GM12878 (cell line): ENCODE measurements at regions not wholly inside any gene's neighbourhood (a gene's known extent, or its start where the extent isn't known, plus 50 kb on each side); places are given as distances from the start of the nearest gene placed in this dataset.

Experiments
- ATAC-seq: fragments of 200-7000 bp; cut with Tn5 transposase; 3 replicates; pipeline ENCODE4 v1.9.1; 2020; ENCODE audit warnings: mild to moderate bottlenecking, moderate library complexity
- BruUV-seq: library from RNA; stranded (reverse); fragments of 400-500 nt; replicated peaks from 2 replicates; lab custom pipeline; 2021; lab: Mats Ljungman, UMichigan
- CTCF ChIA-PET: fragments of 300-600 bp; sonication (Branson Sonifier 250); formaldehyde crosslinking; extraction: SDS; loops from one replicate; lab custom pipeline; 2021; ENCODE audit warnings: inconsistent platforms; lab: Yijun Ruan, JAX
- POLR2A ChIA-PET: fragments of 350-600 bp; formaldehyde crosslinking; extraction: SDS; loops from one replicate; lab custom pipeline; 2021; ENCODE audit warnings: inconsistent platforms; lab: Charles Lee
- RAD21 ChIA-PET: fragments of 300-600 bp; sonication (Branson Sonifier 250); formaldehyde crosslinking; loops from one replicate; lab custom pipeline; 2023; ENCODE audit warnings: antibody characterized with exemption; ENCODE audit not compliant: unreplicated experiment; lab: Charles Lee
- SMC1A ChIA-PET: fragments of 300-600 bp; sonication (Branson Sonifier 250); formaldehyde crosslinking; loops from one replicate; lab custom pipeline; 2023; ENCODE audit not compliant: unreplicated experiment, uncharacterized antibody; lab: Charles Lee
- DNase-seq: peaks from one replicate; pipeline ENCODE4 v3.0.0-alpha.2; 2011; ENCODE audit warnings: low read depth, low spot score
- FAIRE-seq: peaks from 3 replicates; lab custom pipeline; 2011; peaks lifted over from hg19 to GRCh38; lab: Jason Lieb, UNC
- H2AFZ ChIP-seq: 2 replicates; pipeline ENCODE4 v1.6.0; 2011; ENCODE audit warnings: low read depth, low read length, control low read depth; ENCODE audit not compliant: control insufficient read depth
- H3K27ac ChIP-seq: 2 replicates; pipeline ENCODE4 v1.5.1; 2011; ENCODE audit warnings: control low read depth; ENCODE audit not compliant: control insufficient read depth, insufficient read depth
- H3K27me3 ChIP-seq, 2 experiments: replicated peaks in 1 of 2; 2 replicates each; pipeline versions ENCODE4 v1.6.0 to v1.6.1; 2011; ENCODE audit warnings: low read length in 1 of 2; ENCODE audit not compliant: control insufficient read depth in 2 of 2, insufficient read depth in 2 of 2
- H3K36me3 ChIP-seq, 2 experiments: 2 replicates each; pipeline ENCODE4 v1.5.1; 2011; ENCODE audit warnings: low read length in 1 of 2; ENCODE audit not compliant: control insufficient read depth in 2 of 2, insufficient read depth in 2 of 2
- H3K4me1 ChIP-seq: 2 replicates; pipeline ENCODE4 v1.6.1; 2011; ENCODE audit warnings: mild to moderate bottlenecking, low read length, moderate library complexity, mixed read lengths; ENCODE audit not compliant: control insufficient read depth, insufficient read depth
- H3K4me2 ChIP-seq: 2 replicates; pipeline ENCODE4 v1.6.0; 2011; ENCODE audit warnings: control low read depth; ENCODE audit not compliant: control insufficient read depth, insufficient read depth
- H3K4me3 ChIP-seq: fragments of 200-600 bp; sonication (generic); 2 replicates; pipeline ENCODE4 v1.5.1; 2016
- H3K79me2 ChIP-seq: 2 replicates; pipeline ENCODE4 v1.6.0; 2011; ENCODE audit warnings: low read length; ENCODE audit not compliant: control insufficient read depth, insufficient read depth
- H3K9ac ChIP-seq: 2 replicates; pipeline ENCODE4 v1.8.0; 2011; ENCODE audit warnings: low read length, control low read depth, mixed read lengths; ENCODE audit not compliant: control insufficient read depth, insufficient read depth
- H3K9me3 ChIP-seq: replicated peaks from 3 replicates; pipeline ENCODE4 v1.5.1; 2011; ENCODE audit warnings: mild to moderate bottlenecking, low read length; ENCODE audit not compliant: control insufficient read depth, insufficient read depth
- H4K20me1 ChIP-seq: 2 replicates; pipeline ENCODE4 v1.6.0; 2011; ENCODE audit not compliant: control insufficient read depth, insufficient read depth
- ATF2 ChIP-seq: IDR thresholded peaks from 2 replicates; pipeline ENCODE4 v1.6.1; 2012; ENCODE audit warnings: low read length, inconsistent platforms
- ATF7 ChIP-seq: fragments of 450-650 bp; IDR thresholded peaks from 2 replicates; pipeline ENCODE4 v1.6.1; 2016; ENCODE audit warnings: low read depth, mild to moderate bottlenecking
- CEBPB ChIP-seq, 2 experiments: fragments of 150-350 bp in 1 of 2; IDR thresholded peaks; 2 replicates each; pipeline ENCODE4 v1.6.1; 2012 to 2014; ENCODE audit warnings: low read depth in 2 of 2, low read length in 2 of 2, borderline replicate concordance in 1 of 2, inconsistent platforms in 1 of 2
- CREM ChIP-seq: IDR thresholded peaks from 2 replicates; pipeline ENCODE4 v1.6.1; 2014; ENCODE audit warnings: antibody characterized with exemption, low read depth
- ELK1 ChIP-seq: IDR thresholded peaks from 2 replicates; pipeline ENCODE4 v1.6.1; 2012; ENCODE audit warnings: low read depth, low read length, improper control_type of control experiment
- MLLT1 ChIP-seq: fragments of 450-650 bp; IDR thresholded peaks from 2 replicates; pipeline ENCODE4 v1.6.1; 2016; ENCODE audit warnings: mild to moderate bottlenecking
- NFYA ChIP-seq: IDR thresholded peaks from 2 replicates; pipeline ENCODE4 v1.6.1; 2011; ENCODE audit warnings: low read depth, mild to moderate bottlenecking, low read length, improper control_type of control experiment, borderline replicate concordance
- NR2F1 ChIP-seq: fragments of 450-650 bp; conservative IDR thresholded peaks from 2 replicates; pipeline ENCODE4 v1.6.1; 2017; ENCODE audit warnings: mild to moderate bottlenecking
- RELA ChIP-seq: fragments of 450-650 bp; IDR thresholded peaks from 2 replicates; pipeline ENCODE4 v1.8.0; 2014; ENCODE audit warnings: borderline replicate concordance; ENCODE audit not compliant: partially characterized antibody
- SUZ12 ChIP-seq: fragments of 200-600 bp; sonication (generic); IDR thresholded peaks from one replicate; pipeline ENCODE4 v1.6.1; 2018; ENCODE audit warnings: antibody characterized with exemption, mild to moderate bottlenecking; ENCODE audit not compliant: unreplicated experiment
- ZBTB11 ChIP-seq: fragments of 450-650 bp; formaldehyde crosslinking; IDR thresholded peaks from 2 replicates; pipeline ENCODE4 v1.5.0; 2022; ENCODE audit warnings: mild to moderate bottlenecking, missing genetic modification characterization
- WGBS: methylation state at CpG from one replicate; pipeline ENCODE4 v1.1.6; 2016; ENCODE audit warnings: low lambda C conversion rate; ENCODE audit not compliant: insufficient replicate concordance, insufficient coverage; ENCODE audit errors: missing lambda C conversion rate; 5-methylcytosine and 5-hydroxymethylcytosine counted together
- in situ Hi-C: fragments of 300-500 bp; cut with MboI; formaldehyde crosslinking; loops from 9 replicates; pipeline ENCODE4 v1.14.3; 2018; ENCODE audit warnings: mixed read lengths
- intact Hi-C: fragments of 100-400 bp; cut with micrococcal nuclease; formaldehyde crosslinking; loops from one replicate; pipeline ENCODE4 v1.14.2; 2022; ENCODE audit not compliant: unreplicated experiment
- TF ChIP-seq, protein P1 (sequence below): fragments of 450-650 bp; IDR thresholded peaks from 2 replicates; pipeline ENCODE4 v1.6.1; 2018; ENCODE audit warnings: mild to moderate bottlenecking, low read depth, moderate library complexity; ENCODE audit not compliant: partially characterized antibody
- TF ChIP-seq, protein P2 (sequence below): IDR thresholded peaks from 2 replicates; pipeline ENCODE4 v1.6.1; 2011; ENCODE audit warnings: low read depth, low read length, improper control_type of control experiment, borderline replicate concordance

DNA sequence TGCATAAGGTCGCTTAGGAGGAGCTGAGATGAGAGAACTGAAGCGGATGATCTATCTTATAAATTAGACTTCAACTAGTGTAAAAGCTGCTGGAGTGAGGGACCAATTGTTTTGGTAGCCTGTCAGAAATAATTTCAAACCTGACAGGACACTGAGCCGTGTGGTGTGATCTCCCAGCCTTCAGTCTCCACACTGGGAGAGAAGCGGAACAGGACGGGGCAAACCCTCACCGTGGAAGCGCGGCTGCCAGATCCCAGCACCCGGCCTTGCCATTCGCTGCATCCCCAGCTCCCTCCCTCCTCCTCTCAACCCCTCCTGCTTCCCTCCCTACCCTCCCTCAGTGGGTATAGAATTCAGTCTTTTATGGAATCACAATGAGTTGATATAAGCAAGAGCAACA, 900.1 kb upstream of the SLC35B3 start:
- intact Hi-C loops (no loop called here), in situ Hi-C loops (no loop called here)
- SMC1A ChIA-PET = interaction anchor here (1.1 kb wide), 1 partner anchor 594 kb away, joined by 3 read pairs; no protein-coding TSS in a partner anchor
- H4K20me1 ChIP-seq = no peaks in the 10 kb centered on the region
- H3K4me1 ChIP-seq = no peaks in the 10 kb centered on the region
- H3K4me3 ChIP-seq = no peak overlapping the region
- ATAC-seq (no peak), FAIRE-seq (no peak), DNase-seq (no peak)
- POLR2A ChIA-PET = no interaction called here
- no peak overlapping the region for H3K4me2 ChIP-seq
- no peaks in the 10 kb centered on the region for H3K79me2 ChIP-seq
- CTCF ChIA-PET = no interaction called here
- H3K9me3 ChIP-seq = no peaks in the 10 kb centered on the region
- H2AFZ ChIP-seq = no peak overlapping the region
- no TSS peak for BruUV-seq
- no peaks in the 10 kb centered on the region for H3K27me3 ChIP-seq
- WGBS = 57% methylated on average over 10 of the region's 10 CpGs
- no peaks in the 10 kb centered on the region for H3K36me3 ChIP-seq
- H3K9ac ChIP-seq = no peak overlapping the region
- H3K27ac ChIP-seq = no peak overlapping the region
- RAD21 ChIA-PET = no interaction called here
- TF ChIP-seq, protein P1, sequence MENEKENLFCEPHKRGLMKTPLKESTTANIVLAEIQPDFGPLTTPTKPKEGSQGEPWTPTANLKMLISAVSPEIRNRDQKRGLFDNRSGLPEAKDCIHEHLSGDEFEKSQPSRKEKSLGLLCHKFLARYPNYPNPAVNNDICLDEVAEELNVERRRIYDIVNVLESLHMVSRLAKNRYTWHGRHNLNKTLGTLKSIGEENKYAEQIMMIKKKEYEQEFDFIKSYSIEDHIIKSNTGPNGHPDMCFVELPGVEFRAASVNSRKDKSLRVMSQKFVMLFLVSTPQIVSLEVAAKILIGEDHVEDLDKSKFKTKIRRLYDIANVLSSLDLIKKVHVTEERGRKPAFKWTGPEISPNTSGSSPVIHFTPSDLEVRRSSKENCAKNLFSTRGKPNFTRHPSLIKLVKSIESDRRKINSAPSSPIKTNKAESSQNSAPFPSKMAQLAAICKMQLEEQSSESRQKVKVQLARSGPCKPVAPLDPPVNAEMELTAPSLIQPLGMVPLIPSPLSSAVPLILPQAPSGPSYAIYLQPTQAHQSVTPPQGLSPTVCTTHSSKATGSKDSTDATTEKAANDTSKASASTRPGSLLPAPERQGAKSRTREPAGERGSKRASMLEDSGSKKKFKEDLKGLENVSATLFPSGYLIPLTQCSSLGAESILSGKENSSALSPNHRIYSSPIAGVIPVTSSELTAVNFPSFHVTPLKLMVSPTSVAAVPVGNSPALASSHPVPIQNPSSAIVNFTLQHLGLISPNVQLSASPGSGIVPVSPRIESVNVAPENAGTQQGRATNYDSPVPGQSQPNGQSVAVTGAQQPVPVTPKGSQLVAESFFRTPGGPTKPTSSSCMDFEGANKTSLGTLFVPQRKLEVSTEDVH = no peak
- TF ChIP-seq ATF7 = no peak
- TF ChIP-seq RELA = no peak
- no peak for TF ChIP-seq SUZ12
- no peak for TF ChIP-seq CEBPB (IDR thresholded peaks at IDR 0.05; ENCODE audit: borderline replicate concordance in 1 of 2, low read depth in 2 of 2, low read length in 2 of 2)
- no peak for TF ChIP-seq ZBTB11 (CRISPR knock-in tag)
- TF ChIP-seq NR2F1 = no peak
- TF ChIP-seq ATF2 = no peak
- TF ChIP-seq MLLT1 = no peak
- TF ChIP-seq, protein P2, sequence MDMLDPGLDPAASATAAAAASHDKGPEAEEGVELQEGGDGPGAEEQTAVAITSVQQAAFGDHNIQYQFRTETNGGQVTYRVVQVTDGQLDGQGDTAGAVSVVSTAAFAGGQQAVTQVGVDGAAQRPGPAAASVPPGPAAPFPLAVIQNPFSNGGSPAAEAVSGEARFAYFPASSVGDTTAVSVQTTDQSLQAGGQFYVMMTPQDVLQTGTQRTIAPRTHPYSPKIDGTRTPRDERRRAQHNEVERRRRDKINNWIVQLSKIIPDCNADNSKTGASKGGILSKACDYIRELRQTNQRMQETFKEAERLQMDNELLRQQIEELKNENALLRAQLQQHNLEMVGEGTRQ = no peak
- no peak for TF ChIP-seq CREM
- no peak for TF ChIP-seq NFYA
- no peak for TF ChIP-seq ELK1
